Panc1 (cell line): ENCODE measurements at regions not wholly inside any gene's neighbourhood (a gene's known extent, or its start where the extent isn't known, plus 50 kb on each side); places are given as distances from the start of the nearest gene placed in this dataset.

ENCODE experiments used
- ATAC-seq: fragments of 200-7000 bp; cut with Tn5 transposase; 2 replicates; pipeline ENCODE4 v1.9.1; 2020; ENCODE audit warnings: mild to moderate bottlenecking, moderate library complexity
- BruUV-seq: library from RNA; stranded (reverse); fragments of 400-500 nt; replicated peaks from 2 replicates; lab custom pipeline; 2021; lab: Mats Ljungman, UMichigan
- CTCF ChIA-PET: fragments of 300-600 bp; sonication (Branson Sonifier 250); formaldehyde crosslinking; loops from one replicate; lab custom pipeline; 2022; ENCODE audit warnings: antibody characterized with exemption; lab: Charles Lee
- POLR2A ChIA-PET: fragments of 300-600 bp; sonication (Branson Sonifier 250); formaldehyde crosslinking; loops from one replicate; lab custom pipeline; 2022; ENCODE audit warnings: antibody characterized with exemption; lab: Charles Lee
- DNase-seq: peaks from one replicate; pipeline ENCODE4 v3.0.0-alpha.2; 2010; ENCODE audit warnings: low read depth, low spot score
- H3K27ac ChIP-seq: 2 replicates; pipeline ENCODE4 v1.5.1; 2011; ENCODE audit warnings: mild to moderate bottlenecking, low read length, inconsistent platforms
- H3K27me3 ChIP-seq: fragments of 200-500 bp; sonication (Bioruptor generic); 2 replicates; pipeline ENCODE4 v1.6.0; 2014; ENCODE audit warnings: low read length, inconsistent platforms; ENCODE audit not compliant: control insufficient read depth, insufficient read depth
- H3K36me3 ChIP-seq: fragments of 200-500 bp; sonication (Bioruptor generic); 2 replicates; pipeline ENCODE4 v1.5.1; 2014; ENCODE audit warnings: inconsistent platforms, mild to moderate bottlenecking, low read length, moderate library complexity; ENCODE audit not compliant: control insufficient read depth, insufficient read depth
- H3K4me1 ChIP-seq: 2 replicates; pipeline ENCODE4 v1.5.1; 2011; ENCODE audit warnings: inconsistent platforms, mild to moderate bottlenecking, low read length, moderate library complexity; ENCODE audit not compliant: control insufficient read depth, insufficient read depth
- H3K4me3 ChIP-seq, 2 experiments: 2 replicates each; pipeline ENCODE4 v1.5.1; 2011 to 2012; ENCODE audit warnings: low read depth in 2 of 2, low read length in 2 of 2, mild to moderate bottlenecking in 2 of 2, inconsistent platforms in 1 of 2, moderate library complexity in 1 of 2
- H3K9me3 ChIP-seq: fragments of 200-500 bp; sonication (Bioruptor generic); 2 replicates; pipeline ENCODE4 v1.5.1; 2014; ENCODE audit warnings: low read depth, mild to moderate bottlenecking, inconsistent platforms, low read length, moderate library complexity; ENCODE audit not compliant: control insufficient read depth, insufficient read depth
- POLR2AphosphoS5 ChIP-seq: IDR thresholded peaks from 2 replicates; pipeline ENCODE4 v1.6.1; 2012; ENCODE audit warnings: mild to moderate bottlenecking, low read depth, low read length, moderate library complexity
- SIN3A ChIP-seq: IDR thresholded peaks from 2 replicates; pipeline ENCODE4 v1.6.1; 2012; ENCODE audit warnings: low read depth, mild to moderate bottlenecking, low read length, moderate library complexity, borderline replicate concordance; ENCODE audit not compliant: insufficient read depth
- TCF7L2 ChIP-seq: IDR thresholded peaks from 2 replicates; pipeline ENCODE4 v1.6.1; 2011; ENCODE audit warnings: mild to moderate bottlenecking, low read depth, low read length, inconsistent platforms
- in situ Hi-C: cut with HindIII; loops from 2 replicates; pipeline ENCODE4 v1.10.0; 2016; ENCODE audit warnings: low sequenced_read_pairs, low pct_unique_long_range_greater_than_20kb
- intact Hi-C: fragments of 100-400 bp; cut with micrococcal nuclease; formaldehyde crosslinking; loops from one replicate; pipeline ENCODE4 v1.10.0; 2022; ENCODE audit not compliant: unreplicated experiment
- TF ChIP-seq, protein P1 (sequence below): fragments of 450-650 bp; IDR thresholded peaks from 2 replicates; pipeline ENCODE4 v1.5.1; 2017; ENCODE audit warnings: mild to moderate bottlenecking
- TF ChIP-seq, protein P2 (sequence below), 2 experiments: IDR thresholded peaks; 2 replicates each; pipeline ENCODE4 v1.6.1; 2011 to 2012; ENCODE audit warnings: low read depth in 2 of 2, control low read depth in 1 of 2, low read length in 1 of 2, mild to moderate bottlenecking in 1 of 2, moderate library complexity in 1 of 2; ENCODE audit not compliant: insufficient read depth in 1 of 2

DNA sequence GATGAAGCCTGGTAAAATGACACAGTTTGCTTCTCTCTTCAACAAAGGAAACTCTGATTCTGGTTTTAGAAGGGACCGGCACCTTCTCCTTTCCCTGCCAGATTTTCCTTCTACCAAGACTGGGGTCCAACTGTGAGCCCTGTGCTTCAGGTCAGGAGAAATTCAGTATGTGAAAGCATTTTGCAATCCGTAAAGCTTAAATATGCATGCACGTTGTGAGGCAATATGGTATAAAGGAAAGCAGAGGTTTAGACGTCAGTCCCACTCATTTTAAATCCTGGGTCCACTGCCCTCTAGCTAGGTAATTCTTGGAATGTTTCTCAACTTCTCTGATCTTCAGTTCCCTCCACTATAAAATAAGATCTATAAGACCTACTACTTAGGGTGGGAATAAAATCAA, 359.0 kb upstream of the NPSR1 start:
- no TSS peak for BruUV-seq
- ATAC-seq, result no peak

DNA sequence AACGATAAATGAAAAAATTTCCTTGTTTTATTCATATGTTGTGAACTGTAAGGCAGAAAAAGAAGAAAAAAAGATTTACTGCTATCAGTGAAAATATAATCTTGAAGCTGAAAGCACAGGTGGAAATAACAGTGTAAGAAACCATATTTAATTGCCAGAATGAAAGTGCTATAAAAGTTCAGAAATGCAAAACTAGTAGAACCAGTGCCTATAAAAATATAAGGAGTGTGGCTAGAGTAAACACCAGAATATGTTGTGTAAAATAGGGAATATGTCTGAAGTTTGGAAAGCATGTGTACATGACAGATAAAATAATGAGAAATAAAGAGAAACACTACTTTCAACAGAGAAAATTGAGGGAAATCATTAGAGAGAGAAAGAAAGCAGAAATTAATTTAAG, 350.5 kb upstream of the NPSR1 start:
- intact Hi-C loops (no loop called here), in situ Hi-C loops (no loop called here)
- H3K27me3 ChIP-seq, result no peaks in the 10 kb centered on the region
- no peak for ATAC-seq
- ChIA-PET CTCF (no interaction called here), POLR2A (no interaction called here)
- H3K4me3 ChIP-seq, result no peak overlapping the region
- no TSS peak for BruUV-seq
- DNase-seq, result no peak
- H3K36me3 ChIP-seq, result no peaks in the 10 kb centered on the region
- TF ChIP-seq, protein P1, sequence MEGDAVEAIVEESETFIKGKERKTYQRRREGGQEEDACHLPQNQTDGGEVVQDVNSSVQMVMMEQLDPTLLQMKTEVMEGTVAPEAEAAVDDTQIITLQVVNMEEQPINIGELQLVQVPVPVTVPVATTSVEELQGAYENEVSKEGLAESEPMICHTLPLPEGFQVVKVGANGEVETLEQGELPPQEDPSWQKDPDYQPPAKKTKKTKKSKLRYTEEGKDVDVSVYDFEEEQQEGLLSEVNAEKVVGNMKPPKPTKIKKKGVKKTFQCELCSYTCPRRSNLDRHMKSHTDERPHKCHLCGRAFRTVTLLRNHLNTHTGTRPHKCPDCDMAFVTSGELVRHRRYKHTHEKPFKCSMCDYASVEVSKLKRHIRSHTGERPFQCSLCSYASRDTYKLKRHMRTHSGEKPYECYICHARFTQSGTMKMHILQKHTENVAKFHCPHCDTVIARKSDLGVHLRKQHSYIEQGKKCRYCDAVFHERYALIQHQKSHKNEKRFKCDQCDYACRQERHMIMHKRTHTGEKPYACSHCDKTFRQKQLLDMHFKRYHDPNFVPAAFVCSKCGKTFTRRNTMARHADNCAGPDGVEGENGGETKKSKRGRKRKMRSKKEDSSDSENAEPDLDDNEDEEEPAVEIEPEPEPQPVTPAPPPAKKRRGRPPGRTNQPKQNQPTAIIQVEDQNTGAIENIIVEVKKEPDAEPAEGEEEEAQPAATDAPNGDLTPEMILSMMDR, result no peak
- TF ChIP-seq, protein P2, sequence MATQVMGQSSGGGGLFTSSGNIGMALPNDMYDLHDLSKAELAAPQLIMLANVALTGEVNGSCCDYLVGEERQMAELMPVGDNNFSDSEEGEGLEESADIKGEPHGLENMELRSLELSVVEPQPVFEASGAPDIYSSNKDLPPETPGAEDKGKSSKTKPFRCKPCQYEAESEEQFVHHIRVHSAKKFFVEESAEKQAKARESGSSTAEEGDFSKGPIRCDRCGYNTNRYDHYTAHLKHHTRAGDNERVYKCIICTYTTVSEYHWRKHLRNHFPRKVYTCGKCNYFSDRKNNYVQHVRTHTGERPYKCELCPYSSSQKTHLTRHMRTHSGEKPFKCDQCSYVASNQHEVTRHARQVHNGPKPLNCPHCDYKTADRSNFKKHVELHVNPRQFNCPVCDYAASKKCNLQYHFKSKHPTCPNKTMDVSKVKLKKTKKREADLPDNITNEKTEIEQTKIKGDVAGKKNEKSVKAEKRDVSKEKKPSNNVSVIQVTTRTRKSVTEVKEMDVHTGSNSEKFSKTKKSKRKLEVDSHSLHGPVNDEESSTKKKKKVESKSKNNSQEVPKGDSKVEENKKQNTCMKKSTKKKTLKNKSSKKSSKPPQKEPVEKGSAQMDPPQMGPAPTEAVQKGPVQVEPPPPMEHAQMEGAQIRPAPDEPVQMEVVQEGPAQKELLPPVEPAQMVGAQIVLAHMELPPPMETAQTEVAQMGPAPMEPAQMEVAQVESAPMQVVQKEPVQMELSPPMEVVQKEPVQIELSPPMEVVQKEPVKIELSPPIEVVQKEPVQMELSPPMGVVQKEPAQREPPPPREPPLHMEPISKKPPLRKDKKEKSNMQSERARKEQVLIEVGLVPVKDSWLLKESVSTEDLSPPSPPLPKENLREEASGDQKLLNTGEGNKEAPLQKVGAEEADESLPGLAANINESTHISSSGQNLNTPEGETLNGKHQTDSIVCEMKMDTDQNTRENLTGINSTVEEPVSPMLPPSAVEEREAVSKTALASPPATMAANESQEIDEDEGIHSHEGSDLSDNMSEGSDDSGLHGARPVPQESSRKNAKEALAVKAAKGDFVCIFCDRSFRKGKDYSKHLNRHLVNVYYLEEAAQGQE (IDR thresholded peaks at IDR 0.05; ENCODE audit: insufficient read depth in 1 of 2, low read depth in 2 of 2, low read length in 1 of 2), result no peak
- no peak for TF ChIP-seq TCF7L2
- TF ChIP-seq POLR2AphosphoS5, result no peak
- no peak for TF ChIP-seq SIN3A
- no peaks in the 10 kb centered on the region for H3K9me3 ChIP-seq
- no peaks in the 10 kb centered on the region for H3K4me1 ChIP-seq
- H3K27ac ChIP-seq, result no peak overlapping the region

More for the DNA sequence above, 359.0 kb upstream of the NPSR1 start:
- no peaks in the 10 kb centered on the region for H3K9me3 ChIP-seq
- H3K4me1 ChIP-seq, result no peaks in the 10 kb centered on the region
- in situ Hi-C loops, result no loop called here
- no peak overlapping the region for H3K4me3 ChIP-seq
- intact Hi-C loops, result no loop called here
- TF ChIP-seq, protein P1, result no peak
- TF ChIP-seq TCF7L2 (no peak), SIN3A (no peak), POLR2AphosphoS5 (no peak)
- TF ChIP-seq, protein P2 (IDR thresholded peaks at IDR 0.05; ENCODE audit: insufficient read depth in 1 of 2, low read depth in 2 of 2, low read length in 1 of 2), result no peak
- ChIA-PET CTCF (no interaction called here), POLR2A (no interaction called here)
- H3K27me3 ChIP-seq, result no peaks in the 10 kb centered on the region
- DNase-seq, result no peak
- H3K27ac ChIP-seq, result no peak overlapping the region
- no peaks in the 10 kb centered on the region for H3K36me3 ChIP-seq
